ENCODE measurements at regions not wholly inside any gene's neighbourhood (a gene's known extent, or its start where the extent isn't known, plus 50 kb on each side); places are given as distances from the start of the nearest gene placed in this dataset.

DNA sequence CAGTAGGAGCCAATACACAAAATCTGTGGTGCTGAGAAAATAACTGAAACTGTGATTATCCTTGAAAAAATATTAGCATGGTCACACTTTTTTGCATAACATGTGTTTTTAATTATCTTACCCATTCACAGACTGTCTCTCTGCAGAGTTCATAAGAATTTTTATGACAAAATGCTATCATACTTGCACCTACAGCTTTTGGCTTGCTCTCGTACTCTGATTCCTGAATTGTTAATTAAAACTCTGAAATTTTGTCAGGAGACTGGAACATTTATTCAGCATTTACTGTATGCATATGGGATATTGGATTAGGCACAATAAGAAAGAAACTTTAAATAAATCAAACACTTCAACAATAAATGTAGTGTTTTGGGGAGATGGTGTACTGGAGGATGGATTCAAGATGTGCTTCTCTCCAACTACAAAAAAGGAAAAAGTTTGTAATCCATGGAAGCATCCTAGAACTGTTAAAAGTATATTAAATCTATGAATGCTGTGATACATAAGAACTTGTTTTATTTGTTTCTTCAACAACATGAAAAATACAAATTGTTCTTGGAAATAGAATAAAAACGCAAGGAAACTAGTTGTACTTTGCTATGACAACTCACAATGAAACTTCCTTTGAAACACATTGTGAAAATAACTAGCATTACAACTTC, 260.5 kb downstream of the SPATA18 start:
- TF ChIP-seq, protein P1, sequence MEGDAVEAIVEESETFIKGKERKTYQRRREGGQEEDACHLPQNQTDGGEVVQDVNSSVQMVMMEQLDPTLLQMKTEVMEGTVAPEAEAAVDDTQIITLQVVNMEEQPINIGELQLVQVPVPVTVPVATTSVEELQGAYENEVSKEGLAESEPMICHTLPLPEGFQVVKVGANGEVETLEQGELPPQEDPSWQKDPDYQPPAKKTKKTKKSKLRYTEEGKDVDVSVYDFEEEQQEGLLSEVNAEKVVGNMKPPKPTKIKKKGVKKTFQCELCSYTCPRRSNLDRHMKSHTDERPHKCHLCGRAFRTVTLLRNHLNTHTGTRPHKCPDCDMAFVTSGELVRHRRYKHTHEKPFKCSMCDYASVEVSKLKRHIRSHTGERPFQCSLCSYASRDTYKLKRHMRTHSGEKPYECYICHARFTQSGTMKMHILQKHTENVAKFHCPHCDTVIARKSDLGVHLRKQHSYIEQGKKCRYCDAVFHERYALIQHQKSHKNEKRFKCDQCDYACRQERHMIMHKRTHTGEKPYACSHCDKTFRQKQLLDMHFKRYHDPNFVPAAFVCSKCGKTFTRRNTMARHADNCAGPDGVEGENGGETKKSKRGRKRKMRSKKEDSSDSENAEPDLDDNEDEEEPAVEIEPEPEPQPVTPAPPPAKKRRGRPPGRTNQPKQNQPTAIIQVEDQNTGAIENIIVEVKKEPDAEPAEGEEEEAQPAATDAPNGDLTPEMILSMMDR (IDR thresholded peaks at IDR 0.05; ENCODE audit: borderline replicate concordance, control extremely low read depth, extremely low read depth, insufficient read depth, missing control alignments): no peak
- in situ Hi-C loops (cut with MboI; ENCODE audit: low sequenced_read_pairs, unreplicated experiment): no loop called here
- no peak for DNase-seq (ENCODE audit: low spot score)

DNA sequence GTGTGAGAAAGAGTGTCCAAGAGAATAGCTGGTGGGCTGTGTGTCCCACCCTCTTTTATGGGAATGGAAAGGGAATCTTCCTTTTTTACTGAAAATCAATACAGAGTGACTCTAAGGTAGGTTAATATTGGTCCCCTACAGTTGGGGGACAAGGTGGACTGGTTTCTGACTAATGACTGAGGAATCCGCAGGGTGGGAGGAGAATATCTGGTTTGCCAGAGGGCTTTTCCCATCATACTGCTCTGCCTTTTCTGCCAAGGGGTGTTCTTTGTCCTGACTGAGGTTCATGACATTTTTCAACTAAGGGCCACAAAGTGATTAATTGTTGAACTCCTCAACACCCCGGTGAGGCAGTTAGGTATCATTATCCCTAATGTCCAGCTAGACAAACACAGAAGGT, 261.6 kb downstream of the SPATA18 start:
- in situ Hi-C loops (cut with MboI; ENCODE audit: low sequenced_read_pairs, unreplicated experiment): no loop called here
- TF ChIP-seq, protein P1 (IDR thresholded peaks at IDR 0.05; ENCODE audit: borderline replicate concordance, control extremely low read depth, extremely low read depth, insufficient read depth, missing control alignments): no peak

DNA sequence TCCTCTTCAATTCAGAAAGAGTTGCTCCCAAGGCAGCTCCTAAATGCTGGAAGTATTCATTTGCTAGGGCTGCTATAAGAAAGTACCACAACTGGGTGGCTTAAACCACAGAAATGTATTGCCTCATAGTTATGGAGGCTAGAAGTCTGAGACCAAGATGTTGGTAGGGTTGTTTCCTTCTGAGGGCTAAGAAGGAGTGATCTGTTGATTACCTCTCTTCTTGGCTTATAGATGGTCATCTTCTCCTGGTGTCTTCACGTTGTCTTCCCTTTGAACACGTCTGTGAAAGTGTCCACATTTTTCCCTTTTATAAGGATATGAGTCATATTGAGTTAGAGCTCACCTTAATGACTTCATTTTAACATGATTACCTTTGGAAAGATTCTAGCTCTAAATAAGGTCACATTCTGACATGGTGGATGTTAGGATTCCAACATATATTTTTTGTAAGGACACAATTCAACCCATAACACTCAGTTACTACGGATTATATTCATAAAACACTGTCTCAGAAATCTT, 266.3 kb downstream of the SPATA18 start:
- in situ Hi-C loops (cut with MboI; ENCODE audit: low sequenced_read_pairs, unreplicated experiment): no loop called here
- TF ChIP-seq, protein P1 (IDR thresholded peaks at IDR 0.05; ENCODE audit: borderline replicate concordance, control extremely low read depth, extremely low read depth, insufficient read depth, missing control alignments): no peak
- no peak for DNase-seq (ENCODE audit: low spot score)

More for the DNA sequence above, 261.6 kb downstream of the SPATA18 start:
- no peak for DNase-seq (ENCODE audit: low spot score)

DNA sequence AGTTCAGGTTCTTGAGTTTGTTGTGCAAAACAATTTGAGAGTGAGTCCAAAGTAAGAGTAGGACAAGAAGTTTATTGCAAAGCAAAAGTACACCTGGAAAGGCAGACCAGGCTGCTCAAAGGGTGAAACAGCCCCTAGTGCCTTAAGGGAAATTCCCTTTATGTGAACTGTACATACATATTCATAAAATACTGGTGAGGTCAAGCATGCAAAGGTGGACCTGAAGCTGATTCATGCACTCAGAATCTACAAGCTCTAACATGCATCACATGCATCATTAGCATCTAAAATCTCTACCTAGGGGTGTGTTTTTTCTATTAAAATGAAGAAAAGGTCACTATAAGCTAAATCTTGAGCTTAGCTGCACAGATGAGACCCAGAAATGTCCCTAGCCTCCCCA, 266.9 kb downstream of the SPATA18 start:
- no peak for DNase-seq (ENCODE audit: low spot score)
- in situ Hi-C loops (cut with MboI; ENCODE audit: low sequenced_read_pairs, unreplicated experiment): no loop called here
- TF ChIP-seq, protein P1 (IDR thresholded peaks at IDR 0.05; ENCODE audit: borderline replicate concordance, control extremely low read depth, extremely low read depth, insufficient read depth, missing control alignments): no peak

DNA sequence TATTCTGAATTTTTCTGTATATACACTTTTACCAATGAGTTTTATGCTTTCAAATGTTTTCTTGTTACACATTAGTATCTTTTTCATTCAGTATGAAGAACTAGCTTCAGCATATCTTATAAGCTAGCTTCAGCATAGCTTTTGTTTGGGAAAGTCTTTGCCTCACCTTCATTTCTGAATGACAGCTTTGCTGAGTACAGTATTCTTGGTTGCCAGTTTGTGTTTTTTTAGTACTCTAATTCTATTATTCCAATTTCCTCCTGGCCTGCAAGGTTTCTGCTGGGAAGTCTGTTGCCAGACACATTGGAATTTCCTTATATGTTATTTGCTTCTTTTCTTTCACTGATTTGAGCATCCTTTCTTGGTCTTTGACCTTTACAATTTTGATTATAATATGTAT, 278.8 kb downstream of the SPATA18 start:
- TF ChIP-seq, protein P1 (IDR thresholded peaks at IDR 0.05; ENCODE audit: borderline replicate concordance, control extremely low read depth, extremely low read depth, insufficient read depth, missing control alignments): no peak
- no peak for DNase-seq (ENCODE audit: low spot score)

DNA sequence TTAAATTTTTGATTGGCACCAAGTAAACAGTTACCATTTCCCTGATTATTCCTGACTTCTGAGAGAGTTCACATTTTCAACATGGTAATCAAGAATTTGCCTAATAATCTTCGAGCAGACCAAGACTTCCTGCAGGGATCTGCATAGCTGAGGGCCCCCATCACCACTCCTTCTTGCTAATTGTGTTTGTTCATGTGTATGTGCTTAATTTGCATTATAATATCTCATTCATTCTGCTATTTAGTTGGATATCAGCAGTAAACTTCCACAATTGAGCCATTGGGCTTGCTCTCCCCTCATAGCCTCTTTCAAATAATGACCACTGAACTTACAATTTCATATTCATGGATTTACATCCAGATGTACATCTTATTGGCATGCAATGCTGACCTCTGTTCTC, 292.5 kb downstream of the SPATA18 start:
- in situ Hi-C loops (cut with MboI; ENCODE audit: low sequenced_read_pairs, unreplicated experiment): no loop called here
- TF ChIP-seq, protein P1 (IDR thresholded peaks at IDR 0.05; ENCODE audit: borderline replicate concordance, control extremely low read depth, extremely low read depth, insufficient read depth, missing control alignments): no peak
- no peak for DNase-seq (ENCODE audit: low spot score)

More for the DNA sequence above, 278.8 kb downstream of the SPATA18 start:
- in situ Hi-C loops (cut with MboI; ENCODE audit: low sequenced_read_pairs, unreplicated experiment): no loop called here

Data from GM13976 (cell line).